GM12873 (cell line): ENCODE measurements at regions not wholly inside any gene's neighbourhood (a gene's known extent, or its start where the extent isn't known, plus 50 kb on each side); places are given as distances from the start of the nearest gene placed in this dataset.

Experiments
- CTCF ChIP-seq: IDR thresholded peaks from 2 replicates; pipeline ENCODE4 v1.5.1; 2012; ENCODE audit warnings: low read depth, mild to moderate bottlenecking, moderate library complexity, low read length, control low read depth; ENCODE audit not compliant: insufficient read depth; ENCODE audit errors: missing control alignments

- no peak for TF ChIP-seq CTCF
These were observed 108.7 kb downstream of the PLCE1 start for GRCh38 chr10:94102436-94102835.

- TF ChIP-seq CTCF: no peak
These were observed 109.5 kb downstream of the PLCE1 start for GRCh38 chr10:94103192-94103591.

GRCh38 chr10:94103801-94104221, 110.1 kb downstream of the PLCE1 start:
- no peak for TF ChIP-seq CTCF

- TF ChIP-seq CTCF: no peak
These were observed 110.7 kb downstream of the PLCE1 start for GRCh38 chr10:94104316-94105000.

DNA sequence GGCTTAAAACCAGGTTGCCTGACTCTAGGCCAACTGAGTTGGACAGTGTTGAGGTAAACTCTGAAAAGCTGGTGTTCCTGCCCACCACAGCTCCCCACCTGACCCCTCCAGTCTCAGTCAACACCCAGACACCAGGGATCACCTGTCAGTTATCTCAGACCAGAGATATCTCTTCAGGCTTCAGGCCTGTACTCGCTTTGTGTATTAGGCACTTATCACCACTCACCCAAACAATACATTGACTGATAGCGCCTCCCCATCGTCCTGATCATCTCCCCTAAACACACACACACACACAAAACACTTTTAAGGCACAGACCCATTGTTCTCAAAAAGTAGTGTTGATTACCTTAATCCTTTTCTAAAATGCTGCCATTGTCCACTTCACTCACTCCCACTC, 111.5 kb downstream of the PLCE1 start:
- TF ChIP-seq CTCF: no peak

DNA sequence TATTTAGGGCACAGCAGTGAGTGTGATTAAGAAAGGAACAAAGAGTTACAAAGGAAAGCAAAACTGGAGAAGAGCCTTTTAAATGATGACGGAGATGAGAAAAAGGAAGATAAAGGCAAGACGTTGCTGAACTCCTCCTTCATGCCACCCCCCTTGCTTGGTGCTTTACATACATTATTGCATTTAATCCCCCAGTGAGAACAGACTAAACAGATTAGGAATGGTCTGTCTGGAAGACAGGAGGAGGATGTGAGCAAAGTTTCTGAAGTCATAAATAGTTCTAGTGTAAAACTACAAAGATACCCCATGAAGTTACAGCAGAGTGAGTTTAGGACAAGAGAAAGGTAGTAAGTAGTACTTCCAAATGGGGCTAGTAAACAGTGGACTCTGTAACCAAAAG, 113.5 kb downstream of the PLCE1 start:
- no peak for TF ChIP-seq CTCF

DNA sequence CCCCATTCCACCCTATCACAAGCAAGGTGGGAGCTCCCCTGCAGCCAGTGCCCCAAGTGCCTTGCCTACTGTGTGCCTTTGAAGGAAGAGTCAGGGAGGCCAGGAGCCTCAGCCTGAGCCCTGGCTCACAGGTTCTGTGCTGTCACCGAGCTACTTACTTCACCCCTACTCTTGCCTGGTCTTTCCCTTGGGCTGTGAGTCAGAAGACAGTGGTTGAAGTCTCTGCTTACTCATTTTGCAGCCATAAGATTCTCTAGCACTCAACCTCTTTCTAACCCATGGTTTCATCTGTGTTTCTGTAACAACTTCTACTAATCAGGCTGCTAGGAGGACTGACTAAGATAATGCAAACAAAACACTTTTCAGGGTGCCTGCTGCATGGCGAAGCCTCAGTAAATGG, 114.5 kb downstream of the PLCE1 start:
- no peak for TF ChIP-seq CTCF

- TF ChIP-seq CTCF: no peak
These were observed 117.6 kb downstream of the PLCE1 start for GRCh38 chr10:94111367-94111766.
